ENCODE measurements at regions not wholly inside any gene's neighbourhood (a gene's known extent, or its start where the extent isn't known, plus 50 kb on each side); places are given as distances from the start of the nearest gene placed in this dataset.

DNA sequence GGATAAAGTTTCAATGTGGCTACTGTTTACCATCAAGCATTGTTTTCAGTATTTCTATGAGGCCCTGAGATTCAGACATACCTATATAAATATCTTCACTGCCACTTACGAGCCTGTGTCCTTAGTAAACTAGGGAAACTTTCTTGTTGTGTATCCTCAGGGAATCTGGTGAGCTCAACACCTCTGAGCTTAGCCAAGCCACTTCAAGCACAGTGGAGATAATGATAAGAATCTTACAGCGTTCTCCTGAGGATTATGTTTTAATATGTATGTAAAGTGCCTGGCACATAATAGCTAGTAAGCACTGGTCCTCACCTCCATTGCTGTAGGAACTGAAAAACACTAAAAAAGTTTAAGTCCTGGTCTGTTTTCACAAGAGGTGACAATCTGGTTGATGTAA, 268.3 kb downstream of the SKIDA1 start:
- H3K79me2 ChIP-seq (replicated peaks; ENCODE audit: insufficient read depth, low read length) = no peaks in the 10 kb centered on the region
- H3K36me3 ChIP-seq (ENCODE audit: insufficient read depth, low read length) = no peaks in the 10 kb centered on the region
- no peaks in the 10 kb centered on the region for H3K9me3 ChIP-seq (ENCODE audit: low read length)
- no peak overlapping the region for H3K9ac ChIP-seq (ENCODE audit: low read length)
- H3K4me3 ChIP-seq (ENCODE audit: low read length) = no peak overlapping the region
- H3K27ac ChIP-seq (ENCODE audit: low read length) = no peak overlapping the region
- H4K20me1 ChIP-seq (ENCODE audit: insufficient read depth) = no peaks in the 10 kb centered on the region
- TF ChIP-seq, protein P1, sequence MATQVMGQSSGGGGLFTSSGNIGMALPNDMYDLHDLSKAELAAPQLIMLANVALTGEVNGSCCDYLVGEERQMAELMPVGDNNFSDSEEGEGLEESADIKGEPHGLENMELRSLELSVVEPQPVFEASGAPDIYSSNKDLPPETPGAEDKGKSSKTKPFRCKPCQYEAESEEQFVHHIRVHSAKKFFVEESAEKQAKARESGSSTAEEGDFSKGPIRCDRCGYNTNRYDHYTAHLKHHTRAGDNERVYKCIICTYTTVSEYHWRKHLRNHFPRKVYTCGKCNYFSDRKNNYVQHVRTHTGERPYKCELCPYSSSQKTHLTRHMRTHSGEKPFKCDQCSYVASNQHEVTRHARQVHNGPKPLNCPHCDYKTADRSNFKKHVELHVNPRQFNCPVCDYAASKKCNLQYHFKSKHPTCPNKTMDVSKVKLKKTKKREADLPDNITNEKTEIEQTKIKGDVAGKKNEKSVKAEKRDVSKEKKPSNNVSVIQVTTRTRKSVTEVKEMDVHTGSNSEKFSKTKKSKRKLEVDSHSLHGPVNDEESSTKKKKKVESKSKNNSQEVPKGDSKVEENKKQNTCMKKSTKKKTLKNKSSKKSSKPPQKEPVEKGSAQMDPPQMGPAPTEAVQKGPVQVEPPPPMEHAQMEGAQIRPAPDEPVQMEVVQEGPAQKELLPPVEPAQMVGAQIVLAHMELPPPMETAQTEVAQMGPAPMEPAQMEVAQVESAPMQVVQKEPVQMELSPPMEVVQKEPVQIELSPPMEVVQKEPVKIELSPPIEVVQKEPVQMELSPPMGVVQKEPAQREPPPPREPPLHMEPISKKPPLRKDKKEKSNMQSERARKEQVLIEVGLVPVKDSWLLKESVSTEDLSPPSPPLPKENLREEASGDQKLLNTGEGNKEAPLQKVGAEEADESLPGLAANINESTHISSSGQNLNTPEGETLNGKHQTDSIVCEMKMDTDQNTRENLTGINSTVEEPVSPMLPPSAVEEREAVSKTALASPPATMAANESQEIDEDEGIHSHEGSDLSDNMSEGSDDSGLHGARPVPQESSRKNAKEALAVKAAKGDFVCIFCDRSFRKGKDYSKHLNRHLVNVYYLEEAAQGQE (IDR thresholded peaks at IDR 0.05; ENCODE audit: borderline replicate concordance) = no peak
- TF ChIP-seq EP300 (conservative IDR thresholded peaks at IDR 0.05; ENCODE audit: poor library complexity, severe bottlenecking) (no peak), MXI1 (conservative IDR thresholded peaks at IDR 0.05; ENCODE audit: poor library complexity, severe bottlenecking) (no peak), RAD21 (conservative IDR thresholded peaks at IDR 0.05) (no peak), POLR2AphosphoS5 (IDR thresholded peaks at IDR 0.05) (no peak), SMC3 (conservative IDR thresholded peaks at IDR 0.05; ENCODE audit: poor library complexity) (no peak), EZH2 (IDR thresholded peaks at IDR 0.05; ENCODE audit: borderline replicate concordance, insufficient read depth, low read length, poor library complexity, severe bottlenecking) (no peak), TAF1 (IDR thresholded peaks at IDR 0.05; ENCODE audit: low read depth) (no peak)
- TF ChIP-seq, protein P2, sequence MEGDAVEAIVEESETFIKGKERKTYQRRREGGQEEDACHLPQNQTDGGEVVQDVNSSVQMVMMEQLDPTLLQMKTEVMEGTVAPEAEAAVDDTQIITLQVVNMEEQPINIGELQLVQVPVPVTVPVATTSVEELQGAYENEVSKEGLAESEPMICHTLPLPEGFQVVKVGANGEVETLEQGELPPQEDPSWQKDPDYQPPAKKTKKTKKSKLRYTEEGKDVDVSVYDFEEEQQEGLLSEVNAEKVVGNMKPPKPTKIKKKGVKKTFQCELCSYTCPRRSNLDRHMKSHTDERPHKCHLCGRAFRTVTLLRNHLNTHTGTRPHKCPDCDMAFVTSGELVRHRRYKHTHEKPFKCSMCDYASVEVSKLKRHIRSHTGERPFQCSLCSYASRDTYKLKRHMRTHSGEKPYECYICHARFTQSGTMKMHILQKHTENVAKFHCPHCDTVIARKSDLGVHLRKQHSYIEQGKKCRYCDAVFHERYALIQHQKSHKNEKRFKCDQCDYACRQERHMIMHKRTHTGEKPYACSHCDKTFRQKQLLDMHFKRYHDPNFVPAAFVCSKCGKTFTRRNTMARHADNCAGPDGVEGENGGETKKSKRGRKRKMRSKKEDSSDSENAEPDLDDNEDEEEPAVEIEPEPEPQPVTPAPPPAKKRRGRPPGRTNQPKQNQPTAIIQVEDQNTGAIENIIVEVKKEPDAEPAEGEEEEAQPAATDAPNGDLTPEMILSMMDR (IDR thresholded peaks at IDR 0.05; ENCODE audit: poor library complexity, severe bottlenecking) = no peak
- H2AFZ ChIP-seq (ENCODE audit: low read depth, low read length) = no peak overlapping the region
- H3K9me2 ChIP-seq (ENCODE audit: insufficient read depth, low read length) = no peaks in the 10 kb centered on the region
- H3K4me2 ChIP-seq (ENCODE audit: low read length) = no peak overlapping the region
- no peaks in the 10 kb centered on the region for H3K27me3 ChIP-seq (ENCODE audit: insufficient read depth, low read depth, low read length)
- H3F3A ChIP-seq (ENCODE audit: insufficient read depth, low read length, poor library complexity, severe bottlenecking) = no peaks in the 10 kb centered on the region

DNA sequence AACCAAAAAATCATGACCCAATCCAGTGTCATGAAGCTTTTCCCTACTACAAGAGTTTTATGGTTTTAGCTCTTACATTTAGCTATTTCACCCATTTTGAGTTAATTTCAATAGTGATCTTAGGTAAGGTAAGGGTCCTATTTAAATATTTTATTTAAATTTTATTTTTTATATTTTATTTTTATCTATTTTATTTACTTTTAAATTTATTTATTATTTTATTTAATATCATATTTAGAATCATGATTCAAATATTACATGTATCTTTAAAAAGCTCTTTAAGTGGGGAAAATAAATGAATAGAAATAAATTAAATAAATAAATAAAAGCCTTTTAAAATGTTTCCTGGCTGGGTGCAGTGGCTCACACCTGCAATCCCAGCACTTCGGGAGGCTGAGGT, 276.0 kb downstream of the SKIDA1 start:
- Histone ChIP-seq H3K27ac (ENCODE audit: low read length) (no peak overlapping the region), H2AFZ (ENCODE audit: low read depth, low read length) (no peak overlapping the region), H3K79me2 (replicated peaks; ENCODE audit: insufficient read depth, low read length) (no peaks in the 10 kb centered on the region), H3K9me2 (ENCODE audit: insufficient read depth, low read length) (no peaks in the 10 kb centered on the region), H3F3A (ENCODE audit: insufficient read depth, low read length, poor library complexity, severe bottlenecking) (no peaks in the 10 kb centered on the region), H3K36me3 (ENCODE audit: insufficient read depth, low read length) (no peaks in the 10 kb centered on the region), H3K4me3 (ENCODE audit: low read length) (no peak overlapping the region), H3K9ac (ENCODE audit: low read length) (no peak overlapping the region), H4K20me1 (ENCODE audit: insufficient read depth) (no peaks in the 10 kb centered on the region), H3K27me3 (ENCODE audit: insufficient read depth, low read depth, low read length) (no peaks in the 10 kb centered on the region), H3K9me3 (ENCODE audit: low read length) (no peaks in the 10 kb centered on the region), H3K4me2 (ENCODE audit: low read length) (no peak overlapping the region)
- no peak for TF ChIP-seq POLR2AphosphoS5 (IDR thresholded peaks at IDR 0.05)
- TF ChIP-seq RAD21 (conservative IDR thresholded peaks at IDR 0.05) = no peak
- no peak for TF ChIP-seq EZH2 (IDR thresholded peaks at IDR 0.05; ENCODE audit: borderline replicate concordance, insufficient read depth, low read length, poor library complexity, severe bottlenecking)
- no peak for TF ChIP-seq SMC3 (conservative IDR thresholded peaks at IDR 0.05; ENCODE audit: poor library complexity)
- TF ChIP-seq, protein P1 (IDR thresholded peaks at IDR 0.05; ENCODE audit: borderline replicate concordance) = no peak
- TF ChIP-seq TAF1 (IDR thresholded peaks at IDR 0.05; ENCODE audit: low read depth) = no peak
- TF ChIP-seq, protein P2 (IDR thresholded peaks at IDR 0.05; ENCODE audit: poor library complexity, severe bottlenecking) = no peak
- TF ChIP-seq MXI1 (conservative IDR thresholded peaks at IDR 0.05; ENCODE audit: poor library complexity, severe bottlenecking) = no peak
- no peak for TF ChIP-seq EP300 (conservative IDR thresholded peaks at IDR 0.05; ENCODE audit: poor library complexity, severe bottlenecking)
